SIG-M5 (cell line): ENCODE measurements at regions not wholly inside any gene's neighbourhood (a gene's known extent, or its start where the extent isn't known, plus 50 kb on each side); places are given as distances from the start of the nearest gene placed in this dataset.

Source experiments
- DNase-seq: peaks from one replicate; lab custom pipeline; 2025; lab: John Stamatoyannopoulos, UW

DNA sequence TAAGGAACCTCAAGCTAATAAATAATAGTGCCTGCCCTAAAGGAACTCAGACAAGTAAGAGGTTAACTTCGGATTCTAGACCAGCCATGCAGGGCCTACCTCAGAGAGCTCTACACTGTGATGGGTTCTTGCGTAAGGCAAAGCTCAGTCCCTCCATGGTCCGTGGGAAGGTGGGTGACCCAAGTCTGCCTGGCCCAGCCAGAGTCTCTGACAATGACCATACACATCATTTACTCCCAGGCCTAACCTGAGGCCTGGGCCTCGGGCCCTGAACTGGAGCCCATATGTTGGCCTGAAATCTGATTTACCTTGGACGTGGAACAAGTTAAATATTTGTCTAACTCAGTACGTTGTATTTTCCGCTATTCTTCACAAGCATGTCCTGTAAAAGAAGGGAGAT lies 55.1 kb downstream of the TMEM174 start:
- DNase-seq = no peak
